Osteoblast (primary cell): ENCODE measurements at regions not wholly inside any gene's neighbourhood (a gene's known extent, or its start where the extent isn't known, plus 50 kb on each side); places are given as distances from the start of the nearest gene placed in this dataset.

Source experiments
- DNase-seq: peaks from one replicate; pipeline ENCODE4 v3.0.0; 2011; ENCODE audit warnings: low spot score, mixed read lengths; ENCODE audit not compliant: insufficient read length; ENCODE audit errors: missing footprints
- H2AFZ ChIP-seq: 2 replicates; pipeline ENCODE4 v1.6.0; 2011; ENCODE audit warnings: mild to moderate bottlenecking, low read length
- H3K27ac ChIP-seq: 2 replicates; pipeline ENCODE4 v1.5.1; 2011; ENCODE audit warnings: mild to moderate bottlenecking, low read depth, low read length, moderate library complexity
- H3K27me3 ChIP-seq: 2 replicates; pipeline ENCODE4 v1.6.0; 2012; ENCODE audit warnings: mild to moderate bottlenecking, control low read depth, inconsistent platforms, low read length, moderate library complexity; ENCODE audit not compliant: insufficient read depth
- H3K36me3 ChIP-seq: 2 replicates; pipeline ENCODE4 v1.5.1; 2011; ENCODE audit warnings: mild to moderate bottlenecking, low read length, control low read depth, moderate library complexity; ENCODE audit not compliant: insufficient read depth
- H3K4me1 ChIP-seq: 2 replicates; pipeline ENCODE4 v1.5.1; 2011; ENCODE audit warnings: mild to moderate bottlenecking, low read length, control low read depth, moderate library complexity; ENCODE audit not compliant: insufficient read depth
- H3K4me2 ChIP-seq: 2 replicates; pipeline ENCODE4 v1.6.0; 2011; ENCODE audit warnings: mild to moderate bottlenecking, low read length; ENCODE audit not compliant: insufficient read depth
- H3K4me3 ChIP-seq: fragments of 200-600 bp; sonication (generic); 3 replicates; pipeline ENCODE4 v1.5.1; 2012; ENCODE audit warnings: mild to moderate bottlenecking, low read length, inconsistent platforms; ENCODE audit not compliant: insufficient read depth
- H3K79me2 ChIP-seq: 2 replicates; pipeline ENCODE4 v1.6.0; 2012; ENCODE audit warnings: mild to moderate bottlenecking, low read length, control low read depth, inconsistent platforms; ENCODE audit not compliant: insufficient read depth
- H3K9me3 ChIP-seq: 2 replicates; pipeline ENCODE4 v1.5.1; 2011; ENCODE audit warnings: low read depth, low read length, control low read depth
- H4K20me1 ChIP-seq: 2 replicates; pipeline ENCODE4 v1.6.0; 2012; ENCODE audit warnings: mild to moderate bottlenecking, low read length, control low read depth; ENCODE audit not compliant: insufficient read depth
- CTCF ChIP-seq: IDR thresholded peaks from 2 replicates; pipeline ENCODE4 v1.5.1; 2011; ENCODE audit warnings: mild to moderate bottlenecking, low read depth, low read length, moderate library complexity; ENCODE audit errors: extremely low read depth

GRCh38 chr2:23019476-23019875, 365.5 kb upstream of the KLHL29 start:
- no peak for TF ChIP-seq CTCF
- Histone ChIP-seq H3K9me3 (no peaks in the 10 kb centered on the region), H3K4me2 (no peak overlapping the region), H3K4me1 (no peaks in the 10 kb centered on the region), H2AFZ (no peak overlapping the region), H3K27ac (no peak overlapping the region), H4K20me1 (no peaks in the 10 kb centered on the region), H3K79me2 (no peaks in the 10 kb centered on the region), H3K36me3 (no peaks in the 10 kb centered on the region), H3K4me3 (no peak overlapping the region), H3K27me3 (no peaks in the 10 kb centered on the region)
- no peak for DNase-seq

- no peak for TF ChIP-seq CTCF
- Histone ChIP-seq H3K4me2 (no peak overlapping the region), H3K27ac (no peak overlapping the region), H3K4me3 (no peak overlapping the region), H3K4me1 (no peaks in the 10 kb centered on the region), H3K9me3 (no peaks in the 10 kb centered on the region), H4K20me1 (no peaks in the 10 kb centered on the region), H3K27me3 (no peaks in the 10 kb centered on the region), H3K36me3 (no peaks in the 10 kb centered on the region), H2AFZ (no peak overlapping the region), H3K79me2 (no peaks in the 10 kb centered on the region)
- DNase-seq = no peak
Observed at GRCh38 chr2:23020659-23021058, 364.3 kb upstream of the KLHL29 start.

GRCh38 chr2:23021311-23022120, 363.5 kb upstream of the KLHL29 start:
- no peaks in the 10 kb centered on the region for H3K9me3 ChIP-seq
- no peak overlapping the region for H2AFZ ChIP-seq
- H3K4me2 ChIP-seq = no peak overlapping the region
- no peak for DNase-seq
- no peaks in the 10 kb centered on the region for H3K4me1 ChIP-seq
- H3K4me3 ChIP-seq = no peak overlapping the region
- H3K36me3 ChIP-seq = no peaks in the 10 kb centered on the region
- H3K27ac ChIP-seq = no peak overlapping the region
- H3K27me3 ChIP-seq = no peaks in the 10 kb centered on the region
- H3K79me2 ChIP-seq = no peaks in the 10 kb centered on the region
- H4K20me1 ChIP-seq = no peaks in the 10 kb centered on the region
- TF ChIP-seq CTCF = no peak

DNA sequence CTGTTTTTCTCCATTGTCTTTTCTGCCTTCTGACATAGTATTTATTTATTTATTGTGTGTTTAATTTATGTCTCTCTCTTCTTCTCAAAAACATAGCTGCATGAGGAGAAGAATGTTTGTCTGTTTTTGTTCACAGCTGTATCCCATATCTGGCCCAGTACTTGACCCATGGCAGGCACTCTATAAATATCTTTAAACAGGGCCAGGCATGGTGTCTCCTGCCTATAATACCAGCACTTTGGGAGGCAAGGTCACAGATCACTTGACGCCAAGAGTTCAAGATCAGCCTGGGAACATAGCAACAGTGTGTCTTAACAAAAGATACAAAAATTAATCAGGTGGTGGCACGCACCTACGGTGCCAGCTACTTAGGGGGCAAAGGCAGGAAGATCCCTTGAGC, 361.3 kb upstream of the KLHL29 start:
- no peaks in the 10 kb centered on the region for H3K36me3 ChIP-seq
- H3K27ac ChIP-seq = no peak overlapping the region
- DNase-seq = no peak
- no peak overlapping the region for H2AFZ ChIP-seq
- H3K4me3 ChIP-seq = no peak overlapping the region
- no peaks in the 10 kb centered on the region for H3K4me1 ChIP-seq
- H3K9me3 ChIP-seq = no peaks in the 10 kb centered on the region
- TF ChIP-seq CTCF = no peak
- H3K79me2 ChIP-seq = no peaks in the 10 kb centered on the region
- H3K4me2 ChIP-seq = no peak overlapping the region
- no peaks in the 10 kb centered on the region for H3K27me3 ChIP-seq
- H4K20me1 ChIP-seq = no peaks in the 10 kb centered on the region
